IgD-negative memory B cell (primary cell): ENCODE measurements at regions not wholly inside any gene's neighbourhood (a gene's known extent, or its start where the extent isn't known, plus 50 kb on each side); places are given as distances from the start of the nearest gene placed in this dataset.

Experiments used
- H3K27ac Mint-ChIP-seq, 3 donors: one replicate each; pipeline ENCODE4 v1.8.0; 2020 to 2022; ENCODE audit warnings: mild to moderate bottlenecking in 3 of 3, mixed read lengths in 3 of 3, moderate library complexity in 1 of 3
- H3K27me3 Mint-ChIP-seq: one replicate; pipeline ENCODE4 v1.8.0; 2021; ENCODE audit warnings: mixed read lengths
- H3K36me3 Mint-ChIP-seq: one replicate; pipeline ENCODE4 v1.8.0; 2020; ENCODE audit warnings: mild to moderate bottlenecking, mixed read lengths
- H3K4me1 Mint-ChIP-seq, 3 donors: one replicate each; pipeline ENCODE4 v1.8.0; 2020 to 2022; ENCODE audit warnings: mixed read lengths in 3 of 3, mild to moderate bottlenecking in 1 of 3
- H3K4me3 Mint-ChIP-seq, 4 donors: one replicate each; pipeline ENCODE4 v1.8.0; 2020 to 2022; ENCODE audit warnings: mild to moderate bottlenecking in 4 of 4, mixed read lengths in 4 of 4, moderate library complexity in 3 of 4
- H3K9me3 Mint-ChIP-seq, 3 donors: one replicate each; pipeline ENCODE4 v1.8.0; 2020 to 2021; ENCODE audit warnings: mixed read lengths in 3 of 3, mild to moderate bottlenecking in 1 of 3

- no peak overlapping the region for H3K4me3 Mint-ChIP-seq
- H3K36me3 Mint-ChIP-seq, result no peaks in the 10 kb centered on the region
- no peak overlapping the region for H3K27ac Mint-ChIP-seq
- H3K27me3 Mint-ChIP-seq, result no peaks in the 10 kb centered on the region
- peaks cover 0 to 1% (median 0%) of the 10 kb centered on the region in 3 donors for H3K4me1 Mint-ChIP-seq
- peaks cover 2 to 3% (median 3%) of the 10 kb centered on the region in 3 donors for H3K9me3 Mint-ChIP-seq
Observed at GRCh38 chr7:49407205-49407604, 366.2 kb upstream of the VWC2 start.

DNA sequence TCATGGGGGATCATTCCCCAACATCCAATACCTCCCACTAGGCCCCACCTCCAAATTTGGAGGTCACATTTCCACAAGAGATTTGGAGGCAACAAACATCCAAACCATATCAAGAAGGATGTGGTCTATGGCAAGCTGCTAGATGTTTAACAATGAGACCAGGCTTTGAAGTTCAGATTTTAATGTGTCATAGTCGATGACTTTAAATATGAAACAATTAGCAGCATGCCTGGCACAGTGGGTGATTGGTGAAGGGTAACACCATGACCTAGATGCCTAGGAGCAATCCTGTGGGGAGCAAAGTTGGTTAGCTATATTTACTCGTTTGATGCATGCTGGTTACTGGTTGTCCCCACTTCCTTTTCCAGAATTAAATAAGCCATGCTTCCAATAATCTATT is 356.4 kb upstream of the VWC2 start:
- no peak overlapping the region for H3K27ac Mint-ChIP-seq
- H3K27me3 Mint-ChIP-seq, result no peaks in the 10 kb centered on the region
- peaks cover 1 to 17% (median 4%) of the 10 kb centered on the region in 3 donors for H3K9me3 Mint-ChIP-seq
- H3K4me3 Mint-ChIP-seq, result no peak overlapping the region
- no peaks in the 10 kb centered on the region for H3K36me3 Mint-ChIP-seq
- H3K4me1 Mint-ChIP-seq, result no peaks in the 10 kb centered on the region

- H3K4me1 Mint-ChIP-seq, result no peaks in the 10 kb centered on the region
Observed at GRCh38 chr7:49418963-49419362, 354.5 kb upstream of the VWC2 start.

DNA sequence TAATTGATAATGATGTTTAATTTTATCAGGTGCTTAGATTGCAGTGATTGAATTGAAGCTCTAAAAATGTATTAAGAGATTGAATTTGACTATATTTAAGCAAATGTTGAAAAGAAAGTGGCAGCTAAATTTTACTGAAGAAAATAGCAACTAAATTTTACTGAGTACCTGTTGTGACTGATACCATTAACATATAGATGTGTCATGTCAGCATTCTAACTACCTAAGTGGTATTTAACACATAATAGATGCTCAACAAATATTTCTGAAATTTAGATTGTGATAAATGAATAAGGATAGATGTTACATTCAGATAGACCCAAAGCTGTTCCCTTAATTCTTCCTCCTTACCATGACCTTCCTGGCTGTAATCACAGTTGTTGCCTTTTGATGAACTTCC is 350.9 kb upstream of the VWC2 start:
- Mint-ChIP-seq H3K27me3 (no peaks in the 10 kb centered on the region), H3K4me1 (no peaks in the 10 kb centered on the region), H3K27ac (no peak overlapping the region), H3K9me3 (peaks cover 0 to 6% (median 0%) of the 10 kb centered on the region in 3 donors), H3K36me3 (no peaks in the 10 kb centered on the region), H3K4me3 (peak overlapping the region in 1 of 4 donors; percentile 42)

More at GRCh38 chr7:49418963-49419362, 354.5 kb upstream of the VWC2 start:
- Mint-ChIP-seq H3K9me3 (peaks cover 0 to 16% (median 4%) of the 10 kb centered on the region in 3 donors), H3K27ac (no peak overlapping the region), H3K4me3 (no peak overlapping the region), H3K36me3 (no peaks in the 10 kb centered on the region), H3K27me3 (no peaks in the 10 kb centered on the region)

DNA sequence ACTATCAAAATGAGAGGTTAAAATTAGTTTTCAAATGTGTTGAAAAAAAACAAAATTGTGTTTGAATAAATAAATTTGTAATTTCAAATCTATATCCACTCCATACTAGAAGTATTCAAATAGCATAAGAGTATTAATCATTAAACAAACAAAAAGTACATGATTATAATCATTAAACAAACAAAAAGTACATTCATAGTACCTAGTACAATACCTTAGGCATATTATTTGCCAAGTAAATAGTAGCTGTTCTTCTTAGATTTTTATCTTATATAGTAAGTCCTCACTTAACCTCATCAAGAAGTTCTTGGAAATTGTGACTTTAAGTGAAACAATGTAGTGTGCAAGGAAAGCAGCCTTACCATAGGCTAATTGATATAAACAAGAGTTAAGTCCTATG is 349.3 kb upstream of the VWC2 start:
- no peaks in the 10 kb centered on the region for H3K36me3 Mint-ChIP-seq
- H3K4me1 Mint-ChIP-seq, result no peaks in the 10 kb centered on the region
- no peak overlapping the region for H3K4me3 Mint-ChIP-seq

GRCh38 chr7:49425277-49425818 is 348.1 kb upstream of the VWC2 start:
- H3K4me3 Mint-ChIP-seq, result no peak overlapping the region
- H3K27ac Mint-ChIP-seq, result no peak overlapping the region
- peaks cover 0 to 6% (median 2%) of the 10 kb centered on the region in 3 donors for H3K9me3 Mint-ChIP-seq
- H3K27me3 Mint-ChIP-seq, result no peaks in the 10 kb centered on the region
- H3K4me1 Mint-ChIP-seq, result no peaks in the 10 kb centered on the region
- no peaks in the 10 kb centered on the region for H3K36me3 Mint-ChIP-seq

More for the DNA sequence above, 349.3 kb upstream of the VWC2 start:
- Mint-ChIP-seq H3K27me3 (no peaks in the 10 kb centered on the region), H3K27ac (no peak overlapping the region), H3K9me3 (peaks cover 0 to 6% (median 2%) of the 10 kb centered on the region in 3 donors)

GRCh38 chr7:49432254-49432653 is 341.2 kb upstream of the VWC2 start:
- no peak overlapping the region for H3K4me3 Mint-ChIP-seq
- H3K4me1 Mint-ChIP-seq, result no peaks in the 10 kb centered on the region
- H3K27ac Mint-ChIP-seq, result no peak overlapping the region
- H3K9me3 Mint-ChIP-seq, result peaks cover 2 to 6% (median 6%) of the 10 kb centered on the region in 3 donors
- H3K36me3 Mint-ChIP-seq, result no peaks in the 10 kb centered on the region
- no peaks in the 10 kb centered on the region for H3K27me3 Mint-ChIP-seq

DNA sequence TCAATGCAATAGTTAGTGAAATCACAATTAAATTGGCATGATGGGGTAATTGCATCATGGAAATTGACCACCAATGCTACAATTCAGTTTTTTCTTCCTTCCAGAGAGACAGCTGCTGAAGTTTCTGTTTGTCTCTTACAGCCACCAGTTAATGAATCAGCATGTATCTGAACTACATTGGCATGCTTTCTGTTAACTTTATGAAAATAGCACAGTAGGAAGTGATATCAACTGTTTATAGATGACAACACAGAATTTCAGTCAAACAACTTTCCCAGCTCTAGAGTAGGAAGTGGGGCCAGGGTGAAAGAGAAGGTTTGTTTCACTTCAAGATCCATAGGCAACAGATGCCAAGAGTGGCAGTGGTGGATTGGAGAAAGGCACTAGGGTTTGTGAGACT is 339.6 kb upstream of the VWC2 start:
- H3K9me3 Mint-ChIP-seq, result peaks cover 2 to 6% (median 4%) of the 10 kb centered on the region in 3 donors
- H3K27ac Mint-ChIP-seq, result no peak overlapping the region
- no peaks in the 10 kb centered on the region for H3K36me3 Mint-ChIP-seq
- H3K4me1 Mint-ChIP-seq, result no peaks in the 10 kb centered on the region
- no peaks in the 10 kb centered on the region for H3K27me3 Mint-ChIP-seq
- H3K4me3 Mint-ChIP-seq, result no peak overlapping the region

DNA sequence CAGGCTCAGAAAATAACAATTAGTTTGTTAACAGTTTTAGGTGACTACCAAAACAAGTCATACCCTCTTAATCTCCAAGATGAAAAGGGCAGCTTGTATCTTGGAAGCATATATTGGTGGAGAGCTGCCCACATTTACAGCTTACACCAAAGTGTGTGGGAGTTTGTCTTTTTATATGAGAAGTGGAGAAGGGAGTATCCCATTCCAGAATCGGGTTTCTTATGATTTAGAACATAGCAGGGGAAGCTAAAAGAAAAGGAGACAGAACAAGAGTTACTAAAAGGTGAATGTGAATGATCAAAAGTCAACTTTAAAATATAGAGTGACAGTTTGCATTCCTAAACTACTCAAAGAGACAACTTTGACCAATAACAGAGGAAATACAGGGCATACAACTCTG is 338.6 kb upstream of the VWC2 start:
- no peak overlapping the region for H3K4me3 Mint-ChIP-seq
- H3K4me1 Mint-ChIP-seq, result no peaks in the 10 kb centered on the region
- H3K36me3 Mint-ChIP-seq, result no peaks in the 10 kb centered on the region
- no peaks in the 10 kb centered on the region for H3K27me3 Mint-ChIP-seq
- peaks cover 2 to 6% (median 4%) of the 10 kb centered on the region in 3 donors for H3K9me3 Mint-ChIP-seq
- H3K27ac Mint-ChIP-seq, result no peak overlapping the region

- Mint-ChIP-seq H3K27ac (no peak overlapping the region), H3K4me3 (no peak overlapping the region), H3K27me3 (no peaks in the 10 kb centered on the region), H3K9me3 (peaks cover 0 to 6% (median 3%) of the 10 kb centered on the region in 3 donors), H3K36me3 (peaks cover 1% of the 10 kb centered on the region), H3K4me1 (no peaks in the 10 kb centered on the region)
Observed at GRCh38 chr7:49438281-49438680, 335.2 kb upstream of the VWC2 start.

GRCh38 chr7:49443515-49443914 is 329.9 kb upstream of the VWC2 start:
- Mint-ChIP-seq H3K27ac (no peak overlapping the region), H3K4me3 (no peak overlapping the region), H3K36me3 (peaks cover 1% of the 10 kb centered on the region), H3K9me3 (peaks cover 0 to 6% (median 3%) of the 10 kb centered on the region in 3 donors), H3K27me3 (no peaks in the 10 kb centered on the region), H3K4me1 (no peaks in the 10 kb centered on the region)

GRCh38 chr7:49453486-49453885 is 320.0 kb upstream of the VWC2 start:
- H3K9me3 Mint-ChIP-seq, result peaks cover under 1 to 9% (median 5%) of the 10 kb centered on the region in 3 donors
- H3K27me3 Mint-ChIP-seq, result no peaks in the 10 kb centered on the region
- H3K4me1 Mint-ChIP-seq, result no peaks in the 10 kb centered on the region
- no peak overlapping the region for H3K4me3 Mint-ChIP-seq
- H3K27ac Mint-ChIP-seq, result no peak overlapping the region
- no peaks in the 10 kb centered on the region for H3K36me3 Mint-ChIP-seq

DNA sequence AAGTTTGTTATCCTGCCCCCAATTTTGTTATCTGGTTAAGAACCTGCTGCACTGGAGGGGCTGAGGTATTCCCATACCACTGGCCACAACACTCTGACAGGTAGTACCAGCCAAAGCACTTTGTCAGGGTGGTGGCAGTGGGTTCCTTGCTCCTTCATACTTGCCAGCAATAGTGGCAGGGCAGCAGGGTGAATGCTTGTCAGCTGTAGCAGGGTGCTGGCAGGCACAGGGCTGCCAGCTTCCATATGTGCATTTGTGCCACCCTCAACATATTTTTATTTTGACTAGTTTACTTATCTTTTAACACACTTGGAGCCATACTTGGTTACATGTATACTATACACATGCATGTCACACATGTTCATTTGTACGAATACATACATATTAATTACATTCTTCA is 294.0 kb upstream of the VWC2 start:
- Mint-ChIP-seq H3K36me3 (no peaks in the 10 kb centered on the region), H3K9me3 (peaks cover 3 to 4% (median 4%) of the 10 kb centered on the region in 3 donors), H3K27me3 (no peaks in the 10 kb centered on the region), H3K4me1 (no peaks in the 10 kb centered on the region), H3K4me3 (no peak overlapping the region), H3K27ac (no peak overlapping the region)

DNA sequence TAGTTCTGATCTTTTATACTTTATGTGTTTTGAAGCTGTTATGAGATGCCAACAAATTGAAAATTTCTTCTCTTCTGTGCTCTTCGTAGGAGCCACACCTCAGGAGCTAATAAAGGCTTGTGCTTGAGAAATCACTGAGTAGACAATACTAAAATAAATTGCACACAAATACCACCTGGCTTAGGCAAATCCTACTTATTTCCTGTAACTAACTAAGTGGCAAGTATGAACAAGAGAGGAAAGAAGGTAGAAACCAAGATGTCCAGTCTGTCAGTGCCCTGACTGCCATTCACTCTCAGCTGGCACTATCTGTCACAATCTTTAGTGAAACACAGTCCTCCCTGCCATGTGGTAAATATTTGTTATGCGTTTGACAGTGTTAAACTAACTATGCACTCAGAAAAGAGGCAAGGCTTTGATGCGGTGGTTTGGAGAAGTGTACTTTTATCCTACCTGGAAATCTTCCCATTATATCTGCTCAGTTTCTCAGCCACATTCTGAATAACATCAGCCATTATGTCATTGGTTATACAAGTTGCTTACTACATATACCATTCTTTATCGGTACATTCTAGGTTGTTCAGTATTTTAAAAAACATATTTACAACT is 293.4 kb upstream of the VWC2 start:
- no peaks in the 10 kb centered on the region for H3K36me3 Mint-ChIP-seq
- peaks cover 0 to 4% (median 3%) of the 10 kb centered on the region in 3 donors for H3K9me3 Mint-ChIP-seq
- no peak overlapping the region for H3K4me3 Mint-ChIP-seq
- no peak overlapping the region for H3K27ac Mint-ChIP-seq
- H3K4me1 Mint-ChIP-seq, result no peaks in the 10 kb centered on the region
- H3K27me3 Mint-ChIP-seq, result no peaks in the 10 kb centered on the region

DNA sequence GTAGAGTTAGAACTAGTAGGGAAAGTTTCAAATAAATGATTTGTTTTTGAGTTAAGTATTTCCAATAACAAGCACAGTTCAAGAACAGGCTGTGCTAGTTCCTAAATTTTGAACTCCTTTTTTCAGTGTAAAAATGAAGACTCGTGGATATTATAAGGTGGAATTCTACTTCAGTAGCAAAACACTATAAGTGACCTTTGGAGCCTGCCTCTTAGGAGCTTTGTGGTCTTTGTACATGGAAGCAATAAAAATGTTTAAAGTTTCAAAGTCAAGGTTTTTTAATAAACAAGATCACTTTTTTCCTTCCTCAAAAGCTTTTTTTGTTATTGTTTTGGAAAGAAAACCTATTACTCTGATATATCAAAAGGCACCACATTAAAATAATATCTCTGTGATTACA is 292.4 kb upstream of the VWC2 start:
- H3K9me3 Mint-ChIP-seq, result peaks cover 0 to 4% (median 3%) of the 10 kb centered on the region in 3 donors
- H3K27me3 Mint-ChIP-seq, result no peaks in the 10 kb centered on the region
- H3K4me3 Mint-ChIP-seq, result no peak overlapping the region
- no peaks in the 10 kb centered on the region for H3K4me1 Mint-ChIP-seq
- H3K36me3 Mint-ChIP-seq, result no peaks in the 10 kb centered on the region
- no peak overlapping the region for H3K27ac Mint-ChIP-seq

DNA sequence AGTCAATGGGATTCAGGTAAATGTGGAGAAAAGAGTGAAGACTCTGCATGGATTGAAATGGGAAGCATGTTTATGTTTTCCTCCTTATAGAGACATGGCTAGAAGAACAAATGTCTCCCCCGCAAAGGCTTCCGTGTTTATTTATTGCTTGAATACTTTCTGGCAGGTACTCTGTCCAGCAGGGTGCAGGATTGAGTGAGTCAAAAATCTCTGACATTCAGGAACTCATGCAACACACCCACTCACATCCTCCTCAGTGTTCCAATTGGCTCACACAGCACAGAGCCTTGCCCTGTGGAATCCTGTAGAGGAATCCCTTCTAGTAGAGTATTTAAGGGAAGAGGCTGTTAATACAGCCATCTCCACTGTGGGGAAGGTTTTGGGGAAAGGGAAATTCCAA is 290.3 kb upstream of the VWC2 start:
- Mint-ChIP-seq H3K9me3 (peaks cover 0 to 3% (median 0%) of the 10 kb centered on the region in 3 donors), H3K4me3 (no peak overlapping the region), H3K27me3 (no peaks in the 10 kb centered on the region), H3K27ac (no peak overlapping the region), H3K36me3 (no peaks in the 10 kb centered on the region), H3K4me1 (no peaks in the 10 kb centered on the region)
